Medulla oblongata (tissue), 1 donor: ENCODE measurements at regions not wholly inside any gene's neighbourhood (a gene's known extent, or its start where the extent isn't known, plus 50 kb on each side); places are given as distances from the start of the nearest gene placed in this dataset.
"Not testable (repeated sequence)": the region's sequence is repeated elsewhere in the genome, so short reads cannot be mapped to it uniquely, and the experiment has no call there.

Source experiments
- DNase-seq: peaks from one replicate; pipeline ENCODE4 v3.0.0-alpha.2; 2015; ENCODE audit errors: extremely low spot score

DNA sequence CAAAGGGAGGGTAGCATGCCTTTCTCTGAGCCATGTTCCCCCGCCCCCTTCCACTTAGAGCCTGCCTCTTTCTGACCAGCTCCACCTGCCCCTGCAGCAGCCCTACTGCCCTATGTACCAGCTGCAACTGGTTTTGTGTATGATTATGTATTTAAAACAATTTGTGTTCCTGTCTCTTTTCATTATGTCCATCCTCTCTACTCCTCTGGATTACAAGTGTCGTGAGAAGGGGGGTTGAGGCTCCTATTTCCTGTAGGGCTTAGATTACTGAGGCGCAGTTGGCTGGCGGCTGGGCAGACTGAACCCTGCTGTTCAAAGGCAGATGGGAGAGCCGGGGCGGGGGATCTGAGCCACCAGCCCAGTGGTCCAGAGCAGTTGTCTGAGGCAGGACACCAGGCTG, 213.3 kb downstream of the KCNRG start:
- no peak for DNase-seq

DNA sequence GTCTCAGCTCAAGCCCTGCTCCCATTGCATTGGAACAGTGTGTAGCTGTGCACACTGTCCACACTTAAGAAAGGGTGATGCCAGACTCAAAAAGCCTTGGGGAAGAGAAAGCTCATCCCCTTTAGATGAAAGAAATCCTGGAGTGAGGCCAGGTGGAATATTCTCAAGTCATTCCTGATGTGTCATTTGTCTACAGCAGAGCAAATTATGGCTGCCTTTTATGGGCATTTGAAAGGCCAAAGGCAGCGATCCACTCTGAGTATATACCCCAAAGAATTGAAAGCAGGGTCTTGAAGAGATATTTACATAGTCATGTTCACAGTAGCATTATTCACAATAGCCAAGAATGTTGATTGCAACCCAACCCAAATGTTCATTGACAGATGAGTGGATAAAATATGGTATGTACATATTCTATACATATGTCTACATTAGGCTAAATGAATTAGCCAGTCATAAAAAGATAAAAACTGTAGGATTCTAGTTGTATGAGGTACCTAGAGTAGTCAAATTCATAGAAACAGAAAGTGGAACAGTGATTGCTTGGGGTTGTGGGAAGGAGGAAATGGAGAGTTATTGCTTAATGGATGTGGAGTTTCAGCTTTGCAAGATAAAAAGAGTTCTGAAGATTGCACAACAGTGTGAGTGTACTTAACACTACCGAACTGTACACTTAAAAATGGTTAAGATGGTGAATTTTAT, 214.9 kb downstream of the KCNRG start:
- peak; percentile 72 for DNase-seq

DNA sequence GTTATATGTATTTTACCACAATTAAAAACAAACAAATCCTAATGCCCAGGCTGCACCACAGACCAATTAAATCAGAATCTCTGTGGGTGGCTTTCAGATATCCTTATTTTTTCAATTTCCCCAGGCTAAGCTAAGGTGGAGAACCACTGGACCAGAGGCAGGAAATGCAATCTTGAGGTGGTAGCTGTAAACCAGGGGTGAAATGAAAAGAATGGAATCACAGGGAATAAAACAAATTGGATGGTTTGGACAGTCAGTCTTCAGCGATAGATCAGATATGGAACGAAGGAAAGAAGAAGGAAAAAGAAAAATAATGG, 215.4 kb downstream of the KCNRG start:
- DNase-seq: no peak

GRCh38 chr13:50233574-50233973, 218.3 kb downstream of the KCNRG start:
- not testable (repeated sequence) for DNase-seq

- no peak for DNase-seq
Observed at GRCh38 chr13:50235604-50236342, 220.5 kb downstream of the KCNRG start.

GRCh38 chr13:50236898-50237318, 221.7 kb downstream of the KCNRG start:
- DNase-seq: no peak

DNA sequence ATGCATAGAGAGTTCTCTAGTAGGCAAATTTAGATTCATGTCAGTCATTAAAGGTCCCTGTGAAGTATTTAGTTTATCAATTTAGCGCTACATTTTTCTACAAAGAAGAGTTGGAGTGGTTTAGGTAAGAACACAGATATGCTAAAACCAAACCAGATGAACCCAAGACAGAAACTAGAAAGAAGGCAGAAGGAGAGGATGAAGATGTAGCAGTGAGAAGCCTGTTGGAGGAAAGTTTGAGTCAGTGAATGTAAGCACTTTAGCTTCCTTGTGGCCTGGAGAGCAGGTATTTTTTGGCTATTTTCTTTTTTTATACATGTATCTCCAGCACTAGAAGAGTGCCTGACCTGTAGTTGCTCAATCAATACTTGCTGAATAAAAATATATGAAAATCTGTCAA, 223.7 kb downstream of the KCNRG start:
- DNase-seq: no peak

DNA sequence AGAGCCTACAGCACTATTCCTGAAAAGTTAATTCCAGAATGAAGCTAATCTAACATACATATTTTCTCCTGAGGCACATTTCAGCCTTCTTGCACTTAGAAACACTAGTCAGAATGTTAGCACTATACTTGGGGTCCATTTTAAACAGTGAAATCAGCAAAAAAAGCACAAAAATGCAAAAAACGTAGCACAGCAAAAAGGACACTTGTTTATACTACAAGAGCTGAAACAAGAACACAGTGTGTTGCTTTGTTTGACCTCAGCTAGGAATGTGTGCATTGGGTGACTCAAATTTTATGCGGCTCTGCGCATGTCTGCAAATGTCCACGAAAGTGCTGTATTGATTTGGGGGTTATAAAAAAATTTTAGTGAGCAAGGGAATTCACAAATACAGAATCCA, 226.2 kb downstream of the KCNRG start:
- no peak for DNase-seq

GRCh38 chr13:50243931-50244330, 228.7 kb downstream of the KCNRG start:
- DNase-seq: no peak

DNA sequence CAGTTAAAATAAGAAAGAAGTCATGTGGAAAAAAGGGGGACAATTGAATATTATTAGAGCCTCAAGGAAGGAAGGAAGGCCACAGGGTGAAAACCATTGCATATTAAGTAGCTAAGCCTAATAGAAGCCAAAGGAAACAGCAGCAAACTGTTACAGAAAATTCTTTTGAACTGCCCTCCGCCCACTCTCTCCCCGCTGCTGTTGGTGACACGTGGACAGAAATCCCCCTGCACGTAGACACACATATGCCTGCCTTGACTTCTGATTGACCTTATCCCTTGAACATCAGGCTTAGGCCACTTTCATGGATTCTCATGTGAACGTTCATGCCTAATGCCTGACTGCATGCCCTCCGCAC, 229.1 kb downstream of the KCNRG start:
- DNase-seq: no peak

- no peak for DNase-seq
Observed at GRCh38 chr13:50244713-50245574, 229.7 kb downstream of the KCNRG start.

DNA sequence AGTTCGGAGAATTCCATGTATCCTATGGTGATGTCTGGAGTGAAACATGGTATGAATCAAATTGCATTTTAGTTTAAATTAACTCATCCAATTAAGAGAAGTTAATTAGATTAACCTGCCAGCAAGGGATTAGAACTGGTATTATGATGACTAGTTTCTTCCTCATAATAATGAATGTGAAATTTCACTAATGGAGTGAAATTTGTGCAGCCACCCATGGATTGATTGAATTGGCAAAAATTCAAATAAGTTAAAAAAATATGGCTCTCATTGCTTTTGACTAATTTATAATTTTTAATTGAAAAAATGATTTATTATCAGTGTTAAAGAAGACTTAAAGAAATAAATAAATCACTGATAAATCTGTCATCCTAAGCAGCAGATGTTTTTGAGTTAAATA, 232.0 kb downstream of the KCNRG start:
- no peak for DNase-seq

- no peak for DNase-seq
Observed at GRCh38 chr13:50248516-50249143, 233.4 kb downstream of the KCNRG start.

DNA sequence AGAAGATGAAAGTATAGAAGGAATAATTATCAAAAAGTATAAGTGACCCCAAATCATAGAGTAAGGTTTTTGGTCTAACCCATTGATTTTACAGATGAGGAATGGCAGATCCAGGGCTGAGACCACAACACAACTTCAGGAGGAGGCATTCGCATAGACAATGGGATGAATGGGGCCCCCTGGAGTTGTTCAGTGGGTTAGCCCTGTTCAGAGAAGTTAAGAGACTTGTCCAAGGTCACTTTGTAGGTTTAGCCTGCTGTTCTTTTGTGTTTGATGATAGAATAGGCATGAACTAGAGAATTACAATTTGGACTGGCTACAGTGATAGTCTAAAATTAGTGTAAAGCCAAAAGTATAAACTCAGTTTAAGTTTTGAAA, 233.9 kb downstream of the KCNRG start:
- no peak for DNase-seq

DNA sequence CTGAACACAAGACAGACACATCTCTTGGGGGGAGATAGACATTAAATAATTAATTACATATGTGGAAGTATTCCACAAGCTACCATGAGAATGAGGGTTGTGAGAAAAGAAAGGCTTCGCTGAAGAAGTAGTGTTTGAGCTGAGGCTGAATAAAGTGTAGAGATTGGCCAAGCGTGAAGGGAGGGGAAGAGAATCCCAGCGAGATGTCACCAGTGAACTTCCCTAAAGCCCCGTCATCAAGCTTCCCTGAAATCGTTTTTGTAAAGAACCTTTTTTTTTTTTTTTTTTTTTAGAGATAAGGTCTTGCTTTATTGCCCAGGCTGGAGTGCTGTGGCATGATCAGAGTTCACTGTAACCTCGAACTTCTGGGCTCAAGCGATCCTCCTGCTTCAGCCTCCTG, 235.2 kb downstream of the KCNRG start:
- no peak for DNase-seq

- no peak for DNase-seq
Observed at GRCh38 chr13:50255639-50256038, 240.4 kb downstream of the KCNRG start.

DNA sequence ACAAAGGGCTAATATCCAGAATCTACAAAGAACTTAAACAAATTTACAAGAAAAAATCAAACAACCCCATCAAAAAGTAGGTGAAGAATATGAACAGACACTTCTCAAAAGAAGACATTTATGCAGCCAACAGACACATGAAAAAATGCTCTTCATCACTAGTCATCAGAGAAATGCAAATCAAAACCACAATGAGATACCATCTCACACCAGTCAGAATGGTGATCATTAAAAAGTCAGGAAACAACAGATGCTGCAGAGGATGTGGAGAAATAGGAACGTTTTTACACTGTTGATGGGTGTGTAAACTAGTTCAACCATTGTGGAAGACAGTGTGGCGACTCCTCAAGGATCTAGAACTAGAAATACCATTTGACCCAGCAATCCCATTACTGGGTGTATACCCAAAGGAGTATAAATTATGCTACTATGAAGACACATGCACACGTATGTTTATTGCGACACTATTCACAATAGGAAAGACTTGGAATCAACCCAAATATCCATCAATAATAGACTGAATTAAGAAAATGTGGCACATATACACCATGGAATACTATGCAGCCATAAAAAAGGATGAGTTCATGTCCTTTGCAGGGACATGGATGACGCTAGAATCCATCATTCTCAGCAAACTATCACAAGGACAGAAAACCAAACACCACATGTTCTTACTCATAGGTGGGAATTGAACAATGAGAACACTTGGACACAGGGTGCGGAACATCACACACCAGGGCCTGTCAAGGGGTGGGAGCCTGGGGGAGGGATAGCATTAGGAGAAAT, 241.5 kb downstream of the KCNRG start:
- DNase-seq: not testable (repeated sequence)

DNA sequence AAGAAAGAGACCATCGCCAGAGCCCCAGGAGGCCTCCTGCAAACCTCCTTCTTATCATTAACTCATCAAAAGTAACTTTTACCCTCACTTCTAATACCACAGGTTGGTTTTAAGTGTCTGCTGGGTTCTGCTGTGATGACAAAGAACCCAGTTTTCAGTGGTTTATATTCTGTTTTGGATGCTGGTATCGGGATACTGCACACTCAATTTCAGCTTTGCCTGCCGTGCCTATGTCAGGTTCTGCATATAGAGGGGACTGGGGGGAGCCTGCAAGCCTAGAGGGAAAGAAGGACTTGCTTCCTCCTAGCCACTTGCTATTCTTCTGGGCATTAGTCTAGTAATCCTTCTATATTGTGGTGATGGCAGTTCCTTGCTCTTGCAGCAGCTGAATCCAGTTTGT, 242.4 kb downstream of the KCNRG start:
- no peak for DNase-seq

- no peak for DNase-seq
Observed at GRCh38 chr13:50261130-50261901, 246.1 kb downstream of the KCNRG start.

DNA sequence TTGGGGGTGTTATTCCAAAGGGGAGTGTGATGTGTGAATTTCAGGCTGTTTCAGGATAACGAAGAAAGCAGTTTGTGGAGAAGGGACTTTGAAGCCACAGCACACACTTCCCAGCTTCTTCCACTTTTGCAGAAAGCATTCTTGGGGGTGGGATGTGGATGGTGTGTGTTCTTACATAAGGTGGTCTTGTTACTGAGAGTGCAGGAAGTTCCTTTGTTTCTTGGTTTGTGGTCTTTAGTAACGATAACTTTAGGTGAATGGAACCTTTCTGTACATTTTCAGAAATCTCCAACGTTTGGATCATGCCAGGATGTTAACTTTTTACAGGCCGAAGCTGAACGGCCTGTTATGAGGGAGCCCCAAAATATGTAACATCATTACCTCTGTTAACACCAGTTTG, 251.8 kb downstream of the KCNRG start:
- no peak for DNase-seq

- DNase-seq: no peak
Observed at GRCh38 chr13:50267917-50268316, 252.7 kb downstream of the KCNRG start.
